IMR-90 (cell line): ENCODE measurements at regions not wholly inside any gene's neighbourhood (a gene's known extent, or its start where the extent isn't known, plus 50 kb on each side); places are given as distances from the start of the nearest gene placed in this dataset.

ENCODE experiments used
- ATAC-seq: fragments of 200-7000 bp; cut with Tn5 transposase; 2 replicates; pipeline ENCODE4 v1.9.1; 2020; ENCODE audit warnings: low read depth, mild to moderate bottlenecking, moderate library complexity
- BruUV-seq: library from RNA; stranded (reverse); fragments of 400-500 nt; replicated peaks from 2 replicates; lab custom pipeline; 2021; lab: Mats Ljungman, UMichigan
- CTCF ChIA-PET: fragments of 300-600 bp; formaldehyde crosslinking; extraction: SDS; loops from one replicate; lab custom pipeline; 2021; ENCODE audit warnings: antibody characterized with exemption; lab: Yijun Ruan, JAX
- POLR2A ChIA-PET: fragments of 300-600 bp; sonication (Branson Sonifier 250); formaldehyde crosslinking; loops from one replicate; lab custom pipeline; 2022; ENCODE audit warnings: antibody characterized with exemption; ENCODE audit not compliant: unreplicated experiment; lab: Charles Lee
- DNase-seq: peaks from one replicate; pipeline ENCODE4 v3.0.0; 2013
- H2AFZ ChIP-seq: replicated peaks from 2 replicates; pipeline ENCODE3; 2013; ENCODE audit warnings: low read length, mild to moderate bottlenecking; ENCODE audit not compliant: poor library complexity
- H2AK5ac ChIP-seq: 2 replicates; pipeline ENCODE4 v1.6.1; 2013; ENCODE audit warnings: low read depth, low read length, inconsistent platforms
- H2AK9ac ChIP-seq: replicated peaks from 2 replicates; pipeline ENCODE3; 2013; ENCODE audit warnings: mild to moderate bottlenecking, low read depth, low read length, moderate library complexity; ENCODE audit not compliant: poor library complexity
- H2BK120ac ChIP-seq: 2 replicates; pipeline ENCODE4 v1.6.1; 2013; ENCODE audit warnings: low read depth, low read length, inconsistent platforms
- H2BK15ac ChIP-seq: 3 replicates; pipeline ENCODE4 v1.6.1; 2013; ENCODE audit warnings: low read depth, low read length, inconsistent platforms
- H2BK20ac ChIP-seq: 2 replicates; pipeline ENCODE4 v1.6.1; 2013; ENCODE audit warnings: low read depth, mild to moderate bottlenecking, inconsistent platforms, low read length, moderate library complexity
- H2BK5ac ChIP-seq: 2 replicates; pipeline ENCODE4 v1.6.1; 2013; ENCODE audit warnings: mild to moderate bottlenecking, low read depth, low read length, inconsistent platforms; ENCODE audit not compliant: poor library complexity, severe bottlenecking
- H3K14ac ChIP-seq: replicated peaks from 2 replicates; pipeline ENCODE4 v1.6.1; 2013; ENCODE audit warnings: low read depth, low read length, inconsistent platforms
- H3K18ac ChIP-seq: 2 replicates; pipeline ENCODE4 v1.6.1; 2013; ENCODE audit warnings: low read depth, low read length, control low read depth
- H3K23ac ChIP-seq: 2 replicates; pipeline ENCODE4 v1.6.1; 2013; ENCODE audit warnings: low read depth, low read length, inconsistent platforms
- H3K27ac ChIP-seq: 2 replicates; pipeline ENCODE4 v1.5.1; 2013; ENCODE audit warnings: mild to moderate bottlenecking, control low read depth, low read length; ENCODE audit not compliant: insufficient read depth
- H3K27me3 ChIP-seq: 2 replicates; pipeline ENCODE4 v1.6.1; 2013; ENCODE audit warnings: low read length; ENCODE audit not compliant: control insufficient read depth, insufficient read depth
- H3K36me3 ChIP-seq: 2 replicates; pipeline ENCODE4 v1.6.1; 2013; ENCODE audit warnings: low read length, mixed read lengths; ENCODE audit not compliant: control insufficient read depth, insufficient read depth
- H3K4ac ChIP-seq: 2 replicates; pipeline ENCODE4 v1.6.1; 2013; ENCODE audit warnings: low read depth, low read length, inconsistent platforms
- H3K4me1 ChIP-seq: 2 replicates; pipeline ENCODE4 v1.6.1; 2013; ENCODE audit warnings: low read length, mixed read lengths; ENCODE audit not compliant: control insufficient read depth, insufficient read depth
- H3K4me2 ChIP-seq: 2 replicates; pipeline ENCODE4 v1.6.1; 2013; ENCODE audit warnings: low read depth, mild to moderate bottlenecking, control low read depth, low read length, moderate library complexity
- H3K4me3 ChIP-seq: 2 replicates; pipeline ENCODE4 v1.5.1; 2013; ENCODE audit warnings: low read depth, mild to moderate bottlenecking, control low read depth, low read length, moderate library complexity; ENCODE audit not compliant: insufficient read depth
- H3K56ac ChIP-seq: 2 replicates; pipeline ENCODE4 v1.6.1; 2013; ENCODE audit warnings: low read length, inconsistent platforms; ENCODE audit not compliant: insufficient read depth; ENCODE audit errors: extremely low read depth
- H3K79me1 ChIP-seq, 2 experiments: 2 replicates each; pipeline ENCODE4 v1.6.1; 2013; ENCODE audit warnings: low read length in 2 of 2, inconsistent platforms in 1 of 2, low read depth in 1 of 2
- H3K9ac ChIP-seq: 2 replicates; pipeline ENCODE4 v1.6.1; 2013; ENCODE audit warnings: low read depth, low read length, control low read depth
- H3K9me1 ChIP-seq: 2 replicates; pipeline ENCODE4 v1.6.1; 2013; ENCODE audit warnings: low read length, inconsistent platforms; ENCODE audit not compliant: insufficient read depth
- H3K9me3 ChIP-seq: 2 replicates; pipeline ENCODE4 v1.6.1; 2013; ENCODE audit warnings: low read length; ENCODE audit not compliant: control insufficient read depth, insufficient read depth
- H4K20me1 ChIP-seq: 2 replicates; pipeline ENCODE4 v1.6.1; 2013; ENCODE audit warnings: low read length, inconsistent platforms; ENCODE audit not compliant: insufficient read depth
- H4K5ac ChIP-seq: 2 replicates; pipeline ENCODE4 v1.6.1; 2013; ENCODE audit warnings: mild to moderate bottlenecking, low read depth, low read length, control low read depth
- H4K8ac ChIP-seq, 2 experiments: 2 replicates each; pipeline ENCODE4 v1.6.1; 2013; ENCODE audit warnings: low read depth in 2 of 2, low read length in 2 of 2, control low read depth in 1 of 2, inconsistent platforms in 1 of 2
- H4K91ac ChIP-seq: 2 replicates; pipeline ENCODE4 v1.6.1; 2013; ENCODE audit warnings: low read depth, low read length, inconsistent platforms; ENCODE audit not compliant: insufficient read depth
- BHLHE40 ChIP-seq: fragments of 150-350 bp; IDR thresholded peaks from 2 replicates; pipeline ENCODE4 v1.6.1; 2016; ENCODE audit warnings: mild to moderate bottlenecking, low read depth, low read length
- CEBPB ChIP-seq: IDR thresholded peaks from 2 replicates; pipeline ENCODE4 v1.6.1; 2012; ENCODE audit warnings: low read depth, low read length, improper control_type of control experiment
- CTCF ChIP-seq: conservative IDR thresholded peaks from 2 replicates; pipeline ENCODE4 v1.5.1; 2012; ENCODE audit warnings: mild to moderate bottlenecking, low read depth, low read length, improper control_type of control experiment
- FOS ChIP-seq: fragments of 150-350 bp; IDR thresholded peaks from 2 replicates; pipeline ENCODE4 v1.6.1; 2016; ENCODE audit warnings: low read depth, low read length
- MAFK ChIP-seq: IDR thresholded peaks from 2 replicates; pipeline ENCODE4 v1.6.1; 2012; ENCODE audit warnings: low read depth, low read length, improper control_type of control experiment
- MAZ ChIP-seq: IDR thresholded peaks from 2 replicates; pipeline ENCODE4 v1.6.1; 2012; ENCODE audit warnings: low read depth, mild to moderate bottlenecking, low read length, improper control_type of control experiment, moderate library complexity, borderline replicate concordance
- MXI1 ChIP-seq: IDR thresholded peaks from 2 replicates; pipeline ENCODE4 v1.6.1; 2012; ENCODE audit warnings: low read depth, mild to moderate bottlenecking, low read length, moderate library complexity, borderline replicate concordance
- NFE2L2 ChIP-seq: fragments of 150-350 bp; IDR thresholded peaks from 2 replicates; pipeline ENCODE4 v1.6.1; 2016; ENCODE audit warnings: low read depth, mild to moderate bottlenecking, low read length
- POLR2A ChIP-seq: IDR thresholded peaks from 2 replicates; pipeline ENCODE4 v1.6.1; 2012; ENCODE audit warnings: mild to moderate bottlenecking, low read depth, low read length
- RAD21 ChIP-seq: IDR thresholded peaks from 2 replicates; pipeline ENCODE4 v1.6.1; 2012; ENCODE audit warnings: low read length, improper control_type of control experiment
- RCOR1 ChIP-seq: IDR thresholded peaks from 2 replicates; pipeline ENCODE4 v1.6.1; 2012; ENCODE audit warnings: mild to moderate bottlenecking, low read length, improper control_type of control experiment; ENCODE audit not compliant: insufficient replicate concordance
- RFX5 ChIP-seq: IDR thresholded peaks from 2 replicates; pipeline ENCODE4 v1.8.0; 2012; ENCODE audit warnings: low read depth, mild to moderate bottlenecking, low read length, moderate library complexity
- SMC3 ChIP-seq: fragments of 150-350 bp; IDR thresholded peaks from 2 replicates; pipeline ENCODE4 v1.6.1; 2016; ENCODE audit warnings: low read depth, mild to moderate bottlenecking, antibody characterized with exemption, low read length, moderate library complexity
- USF2 ChIP-seq: fragments of 150-350 bp; IDR thresholded peaks from 2 replicates; pipeline ENCODE4 v1.6.1; 2017; ENCODE audit warnings: mild to moderate bottlenecking, antibody characterized with exemption, low read length, low read depth
- WGBS, 2 experiments: methylation state at CpG; one replicate each; pipeline versions ENCODE4 v1.1.5 to v1.1.7; 2013; ENCODE audit warnings: missing lambda C conversion rate in 2 of 2; ENCODE audit not compliant: insufficient read length in 1 of 2; ENCODE audit errors: extremely low coverage in 2 of 2; 5-methylcytosine and 5-hydroxymethylcytosine counted together
- dilution Hi-C: fragments of 300-500 bp; cut with HindIII; formaldehyde crosslinking; loops from one replicate; pipeline ENCODE4 v1.14.3; 2018; ENCODE audit warnings: low sequenced_read_pairs; ENCODE audit not compliant: unreplicated experiment
- in situ Hi-C: fragments of 300-500 bp; cut with MboI; formaldehyde crosslinking; loops from 3 replicates; pipeline ENCODE4 v1.14.3; 2019; ENCODE audit warnings: low sequenced_read_pairs, inconsistent platforms, mixed read lengths
- intact Hi-C: fragments of 100-400 bp; cut with micrococcal nuclease; formaldehyde crosslinking; loops from 2 replicates; pipeline ENCODE4 v1.10.0; 2022
- TF ChIP-seq, protein P1 (sequence below): fragments of 150-350 bp; IDR thresholded peaks from 2 replicates; pipeline ENCODE4 v1.6.1; 2016; ENCODE audit warnings: low read depth, mild to moderate bottlenecking, low read length, moderate library complexity, borderline replicate concordance

DNA sequence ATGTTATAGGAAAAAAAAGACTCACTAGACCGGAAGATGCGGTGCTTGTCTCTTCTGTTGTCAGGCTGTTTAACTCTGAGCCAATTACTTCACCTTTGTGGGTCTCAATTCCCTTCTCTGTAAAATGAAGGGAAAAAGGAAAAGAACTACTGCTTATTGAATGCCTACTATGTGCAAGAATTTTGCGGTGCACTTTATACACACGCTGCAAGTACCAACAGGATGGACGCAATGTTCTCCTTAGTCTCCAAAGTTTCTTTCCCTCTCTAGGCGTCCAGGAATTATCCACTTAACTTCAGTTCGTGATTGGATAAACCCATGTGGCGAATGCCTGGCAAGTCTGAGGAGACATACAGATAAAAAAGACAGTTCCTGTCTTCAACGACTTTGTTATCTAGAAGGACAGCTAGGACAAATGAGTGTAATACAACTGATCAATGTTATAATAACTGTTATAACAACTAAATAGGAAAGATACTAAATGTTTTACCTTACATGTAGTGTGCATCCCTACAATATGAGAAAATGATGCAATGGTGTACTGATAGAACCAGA, 69.0 kb upstream of the JARID2 start:
- no peak overlapping the region for H3K56ac ChIP-seq
- no peak overlapping the region for H3K23ac ChIP-seq
- H3K9ac ChIP-seq = no peak overlapping the region
- no peak overlapping the region for H2AK5ac ChIP-seq
- no peak overlapping the region for H4K5ac ChIP-seq
- H4K8ac ChIP-seq = no peak overlapping the region
- no peaks in the 10 kb centered on the region for H3K79me1 ChIP-seq
- no peak overlapping the region for H2BK20ac ChIP-seq
- dilution Hi-C loops = no loop called here
- DNase-seq (no peak), ATAC-seq (no peak)
- H2BK15ac ChIP-seq = no peak overlapping the region
- no peak overlapping the region for H2AFZ ChIP-seq
- H3K9me3 ChIP-seq = no peaks in the 10 kb centered on the region
- no peak overlapping the region for H4K91ac ChIP-seq
- H3K36me3 ChIP-seq = no peaks in the 10 kb centered on the region
- CTCF ChIA-PET = no interaction called here
- H2BK120ac ChIP-seq = no peak overlapping the region
- H3K27me3 ChIP-seq = no peaks in the 10 kb centered on the region
- no peaks in the 10 kb centered on the region for H4K20me1 ChIP-seq
- intact Hi-C loops = no loop called here
- POLR2A ChIA-PET = no interaction called here
- H3K14ac ChIP-seq = no peak overlapping the region
- TF ChIP-seq USF2 = no peak
- no peak for TF ChIP-seq MAZ
- no peak for TF ChIP-seq MAFK
- TF ChIP-seq, protein P1, sequence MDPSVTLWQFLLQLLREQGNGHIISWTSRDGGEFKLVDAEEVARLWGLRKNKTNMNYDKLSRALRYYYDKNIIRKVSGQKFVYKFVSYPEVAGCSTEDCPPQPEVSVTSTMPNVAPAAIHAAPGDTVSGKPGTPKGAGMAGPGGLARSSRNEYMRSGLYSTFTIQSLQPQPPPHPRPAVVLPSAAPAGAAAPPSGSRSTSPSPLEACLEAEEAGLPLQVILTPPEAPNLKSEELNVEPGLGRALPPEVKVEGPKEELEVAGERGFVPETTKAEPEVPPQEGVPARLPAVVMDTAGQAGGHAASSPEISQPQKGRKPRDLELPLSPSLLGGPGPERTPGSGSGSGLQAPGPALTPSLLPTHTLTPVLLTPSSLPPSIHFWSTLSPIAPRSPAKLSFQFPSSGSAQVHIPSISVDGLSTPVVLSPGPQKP = no peak
- no peak for TF ChIP-seq POLR2A
- no peak for TF ChIP-seq MXI1
- no peak for TF ChIP-seq RCOR1
- no peak for TF ChIP-seq CEBPB
- TF ChIP-seq NFE2L2 = no peak
- TF ChIP-seq BHLHE40 = no peak
- no peak for TF ChIP-seq RAD21
- no peak for TF ChIP-seq SMC3
- TF ChIP-seq RFX5 = no peak
- no peak for TF ChIP-seq FOS
- TF ChIP-seq CTCF = no peak
- no peak overlapping the region for H3K18ac ChIP-seq
- BruUV-seq = no TSS peak
- H3K4me3 ChIP-seq = no peak overlapping the region
- H3K4me1 ChIP-seq = no peaks in the 10 kb centered on the region
- no peak overlapping the region for H3K4me2 ChIP-seq
- H3K9me1 ChIP-seq = no peaks in the 10 kb centered on the region
- H2BK5ac ChIP-seq = no peak overlapping the region
- H3K27ac ChIP-seq = no peak overlapping the region
- no peak overlapping the region for H2AK9ac ChIP-seq
- H3K4ac ChIP-seq = no peak overlapping the region
- in situ Hi-C loops = no loop called here
- 100% methylated on average over 1 of the region's 9 CpGs; no CpG with 5 or more reads in 1 of the 2 experiments for WGBS, 2 experiments
